ENCODE measurements at regions not wholly inside any gene's neighbourhood (a gene's known extent, or its start where the extent isn't known, plus 50 kb on each side); places are given as distances from the start of the nearest gene placed in this dataset.

- CTCF ChIA-PET: interaction anchor here (0.5 to 2.0 kb wide), 2 partner anchors 10 to 894 kb away, joined by 3 to 4 read pairs; no protein-coding TSS in a partner anchor
- TF ChIP-seq SP1 (IDR thresholded peaks at IDR 0.05) (no peak), BHLHE40 (IDR thresholded peaks at IDR 0.05; ENCODE audit: borderline replicate concordance) (no peak)
- DNase-seq (ENCODE audit: extremely low spot score): no peak
- POLR2A ChIA-PET: no interaction called here
Observed at GRCh38 chr2:217656316-217656715, 346.5 kb downstream of the TNS1 start.

- DNase-seq (ENCODE audit: extremely low spot score): no peak
- ChIA-PET CTCF (interaction anchor here (0.5 to 2.0 kb wide), 2 partner anchors 11 to 893 kb away, joined by 3 to 4 read pairs; no protein-coding TSS in a partner anchor), POLR2A (no interaction called here)
- TF ChIP-seq FOXK2 (IDR thresholded peaks at IDR 0.05) (no peak), ELF4 (IDR thresholded peaks at IDR 0.05) (no peak), BHLHE40 (IDR thresholded peaks at IDR 0.05; ENCODE audit: borderline replicate concordance) (no peak), L3MBTL2 (conservative IDR thresholded peaks at IDR 0.05) (no peak), PKNOX1 (IDR thresholded peaks at IDR 0.05) (no peak), HDGF (IDR thresholded peaks at IDR 0.05; ENCODE audit: borderline replicate concordance) (no peak), FOXM1 (IDR thresholded peaks at IDR 0.05; ENCODE audit: borderline replicate concordance) (no peak), SUZ12 (IDR thresholded peaks at IDR 0.05) (no peak), FOXA1 (IDR thresholded peaks at IDR 0.05) (no peak), SP1 (IDR thresholded peaks at IDR 0.05) (no peak), ZNF384 (IDR thresholded peaks at IDR 0.05) (no peak), ARNT (IDR thresholded peaks at IDR 0.05) (no peak), TARDBP (IDR thresholded peaks at IDR 0.05) (no peak), CTBP1 (IDR thresholded peaks at IDR 0.05; ENCODE audit: borderline replicate concordance) (no peak), NFRKB (IDR thresholded peaks at IDR 0.05) (no peak), LEF1 (IDR thresholded peaks at IDR 0.05; ENCODE audit: borderline replicate concordance) (no peak)
Observed at GRCh38 chr2:217655651-217656050, 347.1 kb downstream of the TNS1 start.

GRCh38 chr2:217654168-217654567 is 348.6 kb downstream of the TNS1 start:
- CTCF ChIA-PET: interaction anchor here (2.3 kb wide), 1 partner anchor 59 kb away, joined by 11 read pairs; no protein-coding TSS in a partner anchor
- DNase-seq (ENCODE audit: extremely low spot score): no peak
- POLR2A ChIA-PET: no interaction called here
- TF ChIP-seq FOXM1 (IDR thresholded peaks at IDR 0.05; ENCODE audit: borderline replicate concordance): no peak

GRCh38 chr2:217652761-217653639 is 349.8 kb downstream of the TNS1 start:
- POLR2A ChIA-PET: no interaction called here
- no peak for TF ChIP-seq L3MBTL2 (conservative IDR thresholded peaks at IDR 0.05)
- no peak for TF ChIP-seq ELF4 (IDR thresholded peaks at IDR 0.05)
- TF ChIP-seq CTBP1 (IDR thresholded peaks at IDR 0.05; ENCODE audit: borderline replicate concordance): no peak
- no peak for TF ChIP-seq SP1 (IDR thresholded peaks at IDR 0.05)
- no peak for TF ChIP-seq SUZ12 (IDR thresholded peaks at IDR 0.05)
- TF ChIP-seq PKNOX1 (IDR thresholded peaks at IDR 0.05): no peak
- TF ChIP-seq BHLHE40 (IDR thresholded peaks at IDR 0.05; ENCODE audit: borderline replicate concordance): no peak
- TF ChIP-seq TARDBP (IDR thresholded peaks at IDR 0.05): no peak
- no peak for TF ChIP-seq FOXK2 (IDR thresholded peaks at IDR 0.05)
- no peak for TF ChIP-seq NFRKB (IDR thresholded peaks at IDR 0.05)
- TF ChIP-seq FOXM1 (IDR thresholded peaks at IDR 0.05; ENCODE audit: borderline replicate concordance): no peak
- no peak for TF ChIP-seq HDGF (IDR thresholded peaks at IDR 0.05; ENCODE audit: borderline replicate concordance)
- no peak for TF ChIP-seq ARNT (IDR thresholded peaks at IDR 0.05)
- TF ChIP-seq LEF1 (IDR thresholded peaks at IDR 0.05; ENCODE audit: borderline replicate concordance): no peak
- no peak for TF ChIP-seq FOXA1 (IDR thresholded peaks at IDR 0.05)
- TF ChIP-seq ZNF384 (IDR thresholded peaks at IDR 0.05): no peak
- CTCF ChIA-PET: interaction anchor here (0.6 to 2.3 kb wide), 4 partner anchors 56 to 955 kb away, joined by 3 to 11 read pairs (median 4); no protein-coding TSS in a partner anchor
- DNase-seq (ENCODE audit: extremely low spot score): peak; percentile 9

GRCh38 chr2:217650716-217651360 is 352.0 kb downstream of the TNS1 start:
- POLR2A ChIA-PET: interaction anchor here (0.8 kb wide), 1 partner anchor 9 kb away, joined by 3 read pairs; no protein-coding TSS in a partner anchor

More at GRCh38 chr2:217650716-217651360, 352.0 kb downstream of the TNS1 start:
- CTCF ChIA-PET: interaction anchor here (0.6 to 2.0 kb wide), 14 partner anchors 8 to 875 kb away, joined by 3 to 10 read pairs (median 5); no protein-coding TSS in a partner anchor
- no peak for TF ChIP-seq SUZ12 (IDR thresholded peaks at IDR 0.05)
- TF ChIP-seq HDGF (IDR thresholded peaks at IDR 0.05; ENCODE audit: borderline replicate concordance): no peak
- TF ChIP-seq CTBP1 (IDR thresholded peaks at IDR 0.05; ENCODE audit: borderline replicate concordance): no peak
- no peak for TF ChIP-seq BHLHE40 (IDR thresholded peaks at IDR 0.05; ENCODE audit: borderline replicate concordance)
- TF ChIP-seq ARNT (IDR thresholded peaks at IDR 0.05): no peak
- no peak for TF ChIP-seq LEF1 (IDR thresholded peaks at IDR 0.05; ENCODE audit: borderline replicate concordance)
- no peak for TF ChIP-seq NFRKB (IDR thresholded peaks at IDR 0.05)
- no peak for TF ChIP-seq FOXK2 (IDR thresholded peaks at IDR 0.05)
- TF ChIP-seq SP1 (IDR thresholded peaks at IDR 0.05): no peak
- TF ChIP-seq ZNF384 (IDR thresholded peaks at IDR 0.05): no peak
- no peak for TF ChIP-seq FOXA1 (IDR thresholded peaks at IDR 0.05)
- no peak for TF ChIP-seq L3MBTL2 (conservative IDR thresholded peaks at IDR 0.05)
- no peak for TF ChIP-seq ELF4 (IDR thresholded peaks at IDR 0.05)
- TF ChIP-seq FOXM1 (IDR thresholded peaks at IDR 0.05; ENCODE audit: borderline replicate concordance): no peak
- TF ChIP-seq PKNOX1 (IDR thresholded peaks at IDR 0.05): no peak
- peak; percentile 73 for DNase-seq (ENCODE audit: extremely low spot score)

Measured in HEK293T (cell line).